GM19467 (cell line): ENCODE measurements at regions not wholly inside any gene's neighbourhood (a gene's known extent, or its start where the extent isn't known, plus 50 kb on each side); places are given as distances from the start of the nearest gene placed in this dataset.

Source experiments
- ATAC-seq: cut with Tn5 transposase; IDR thresholded peaks from one replicate; pipeline ENCODE4 v1.9.1; 2021; ENCODE audit warnings: mild to moderate bottlenecking, moderate library complexity; ENCODE audit not compliant: unreplicated experiment

- ATAC-seq = no peak
These were observed 79.6 kb upstream of the LCLAT1 start for GRCh38 chr2:30367232-30368070.

GRCh38 chr2:30368258-30368657, 78.8 kb upstream of the LCLAT1 start:
- ATAC-seq = no peak

- no peak for ATAC-seq
These were observed 75.9 kb upstream of the LCLAT1 start for GRCh38 chr2:30371028-30371689.

- no peak for ATAC-seq
These were observed 75.2 kb upstream of the LCLAT1 start for GRCh38 chr2:30371772-30372373.

- no peak for ATAC-seq
These were observed 74.2 kb upstream of the LCLAT1 start for GRCh38 chr2:30372826-30373225.

- no peak for ATAC-seq
These were observed 73.2 kb upstream of the LCLAT1 start for GRCh38 chr2:30373881-30374302.

GRCh38 chr2:30374380-30374779, 72.7 kb upstream of the LCLAT1 start:
- ATAC-seq = no peak

- ATAC-seq = no peak
These were observed 71.1 kb upstream of the LCLAT1 start for GRCh38 chr2:30375915-30376314.

GRCh38 chr2:30379481-30379880, 67.6 kb upstream of the LCLAT1 start:
- ATAC-seq = no peak

- ATAC-seq = no peak
These were observed 66.2 kb upstream of the LCLAT1 start for GRCh38 chr2:30380824-30381223.

GRCh38 chr2:30382162-30382783, 64.8 kb upstream of the LCLAT1 start:
- ATAC-seq = no peak

GRCh38 chr2:30382995-30383394, 64.1 kb upstream of the LCLAT1 start:
- ATAC-seq = no peak

GRCh38 chr2:30385327-30385726, 61.7 kb upstream of the LCLAT1 start:
- no peak for ATAC-seq

GRCh38 chr2:30392097-30392496, 54.9 kb upstream of the LCLAT1 start:
- ATAC-seq = no peak

GRCh38 chr2:30393510-30393909, 53.5 kb upstream of the LCLAT1 start:
- ATAC-seq = no peak

GRCh38 chr2:30394096-30394495, 53.0 kb upstream of the LCLAT1 start:
- no peak for ATAC-seq

- ATAC-seq = no peak
These were observed 50.4 kb upstream of the LCLAT1 start for GRCh38 chr2:30396436-30397232.
